ENCODE measurements at regions not wholly inside any gene's neighbourhood (a gene's known extent, or its start where the extent isn't known, plus 50 kb on each side); places are given as distances from the start of the nearest gene placed in this dataset.

DNA sequence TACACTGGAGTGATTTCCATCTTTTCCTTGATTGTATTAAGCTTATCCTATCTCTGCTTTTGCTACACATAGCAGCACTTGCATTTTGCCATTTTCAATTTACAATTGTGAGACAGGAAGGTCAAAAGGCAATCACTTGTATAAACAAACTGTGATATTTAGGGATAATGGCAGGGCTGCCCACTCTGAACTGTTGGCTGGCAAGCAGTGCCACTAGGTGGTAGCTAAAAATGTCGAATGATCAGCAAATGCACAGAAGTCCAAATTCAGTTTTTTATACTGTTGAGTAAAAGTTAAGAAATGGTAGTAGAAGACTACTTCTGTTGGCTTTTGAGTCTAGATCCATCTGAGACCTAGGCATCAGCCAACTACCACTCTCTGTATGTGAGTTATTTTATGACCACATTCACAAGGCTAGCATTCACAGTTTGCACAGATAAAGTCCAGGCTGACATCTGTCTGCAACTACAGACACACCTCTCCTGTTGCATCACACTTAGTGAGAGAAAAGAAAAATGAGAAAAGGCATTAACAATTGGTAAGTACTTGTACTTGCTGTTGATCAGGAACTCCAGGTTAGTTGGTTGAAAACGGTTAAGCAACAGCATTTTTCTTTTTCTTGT lies 108.8 kb upstream of the ASTN2 start:
- CTCF ChIA-PET, result no interaction called here
- H3K9me3 Mint-ChIP-seq (ENCODE audit: unreplicated experiment), result no peaks in the 10 kb centered on the region
- BruUV-seq (replicated peaks), result no TSS peak

DNA sequence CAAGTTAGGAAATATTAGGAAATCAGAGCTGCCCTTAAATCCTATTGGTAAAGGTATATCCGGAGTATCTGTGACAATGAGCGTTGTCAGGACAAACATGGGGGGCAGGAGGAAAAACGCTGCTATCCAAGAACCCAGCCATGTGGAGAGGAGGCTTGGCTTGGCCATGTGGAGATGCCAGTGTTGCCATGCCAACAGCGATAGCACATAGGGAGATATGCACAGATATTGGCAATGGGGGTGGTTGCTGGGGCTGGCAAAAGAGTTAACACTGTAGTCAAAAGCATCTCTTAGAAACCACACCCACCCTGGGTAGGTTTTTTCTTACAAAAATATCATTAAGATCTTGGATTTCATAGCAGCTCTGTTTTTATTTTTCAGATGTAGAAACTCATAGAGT lies 106.4 kb upstream of the ASTN2 start:
- intact Hi-C loops (cut with micrococcal nuclease; ENCODE audit: unreplicated experiment), result no loop called here
- Mint-ChIP-seq H3K9me3 (ENCODE audit: unreplicated experiment) (no peaks in the 10 kb centered on the region), H3K4me1 (ENCODE audit: low read depth, unreplicated experiment) (no peaks in the 10 kb centered on the region), H3K27me3 (ENCODE audit: insufficient read depth, unreplicated experiment) (no peaks in the 10 kb centered on the region), H3K27ac (ENCODE audit: unreplicated experiment) (no peak overlapping the region), H3K36me3 (ENCODE audit: insufficient read depth, unreplicated experiment) (no peaks in the 10 kb centered on the region), H3K4me3 (ENCODE audit: unreplicated experiment) (no peak overlapping the region)
- H3K27me3 ChIP-seq (replicated peaks; ENCODE audit: control insufficient read depth, insufficient read depth, low read length), result no peaks in the 10 kb centered on the region
- no peak for DNase-seq
- CTCF ChIA-PET, result interaction anchor here (0.7 kb wide), 1 partner anchor 48 kb away, joined by 3 read pairs; no protein-coding TSS in a partner anchor
- POLR2A ChIA-PET, result no interaction called here
- H3K4me3 ChIP-seq (ENCODE audit: low read depth, low read length), result no peak overlapping the region
- BruUV-seq (replicated peaks), result no TSS peak
- TF ChIP-seq, protein P1, sequence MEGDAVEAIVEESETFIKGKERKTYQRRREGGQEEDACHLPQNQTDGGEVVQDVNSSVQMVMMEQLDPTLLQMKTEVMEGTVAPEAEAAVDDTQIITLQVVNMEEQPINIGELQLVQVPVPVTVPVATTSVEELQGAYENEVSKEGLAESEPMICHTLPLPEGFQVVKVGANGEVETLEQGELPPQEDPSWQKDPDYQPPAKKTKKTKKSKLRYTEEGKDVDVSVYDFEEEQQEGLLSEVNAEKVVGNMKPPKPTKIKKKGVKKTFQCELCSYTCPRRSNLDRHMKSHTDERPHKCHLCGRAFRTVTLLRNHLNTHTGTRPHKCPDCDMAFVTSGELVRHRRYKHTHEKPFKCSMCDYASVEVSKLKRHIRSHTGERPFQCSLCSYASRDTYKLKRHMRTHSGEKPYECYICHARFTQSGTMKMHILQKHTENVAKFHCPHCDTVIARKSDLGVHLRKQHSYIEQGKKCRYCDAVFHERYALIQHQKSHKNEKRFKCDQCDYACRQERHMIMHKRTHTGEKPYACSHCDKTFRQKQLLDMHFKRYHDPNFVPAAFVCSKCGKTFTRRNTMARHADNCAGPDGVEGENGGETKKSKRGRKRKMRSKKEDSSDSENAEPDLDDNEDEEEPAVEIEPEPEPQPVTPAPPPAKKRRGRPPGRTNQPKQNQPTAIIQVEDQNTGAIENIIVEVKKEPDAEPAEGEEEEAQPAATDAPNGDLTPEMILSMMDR (IDR thresholded peaks at IDR 0.05; ENCODE audit: insufficient read depth in 1 of 2, low read depth in 1 of 2, low read length in 1 of 2, severe bottlenecking in 1 of 2, unreplicated experiment in 1 of 2), result no peak
- H3K9me3 ChIP-seq, result 0 out of 2 replicates have a peak, but pooled peaks cover 3% of the 10 kb centered on the region
- H3K4me1 ChIP-seq, result no peaks in the 10 kb centered on the region
- H3K36me3 ChIP-seq (ENCODE audit: control insufficient read depth, insufficient read depth, low read length), result no peaks in the 10 kb centered on the region

More for the DNA sequence above, 108.8 kb upstream of the ASTN2 start:
- Histone ChIP-seq H3K4me3 (ENCODE audit: low read depth, low read length) (no peak overlapping the region), H3K36me3 (ENCODE audit: control insufficient read depth, insufficient read depth, low read length) (no peaks in the 10 kb centered on the region), H3K4me1 (no peaks in the 10 kb centered on the region), H3K9me3 (0 out of 2 replicates have a peak, but pooled peaks cover 3% of the 10 kb centered on the region), H3K27me3 (replicated peaks; ENCODE audit: control insufficient read depth, insufficient read depth, low read length) (no peaks in the 10 kb centered on the region)
- intact Hi-C loops (cut with micrococcal nuclease; ENCODE audit: unreplicated experiment), result no loop called here
- DNase-seq, result no peak
- Mint-ChIP-seq H3K27me3 (ENCODE audit: insufficient read depth, unreplicated experiment) (no peaks in the 10 kb centered on the region), H3K4me3 (ENCODE audit: unreplicated experiment) (no peak overlapping the region), H3K27ac (ENCODE audit: unreplicated experiment) (no peak overlapping the region), H3K36me3 (ENCODE audit: insufficient read depth, unreplicated experiment) (no peaks in the 10 kb centered on the region), H3K4me1 (ENCODE audit: low read depth, unreplicated experiment) (no peaks in the 10 kb centered on the region)
- TF ChIP-seq, protein P1 (IDR thresholded peaks at IDR 0.05; ENCODE audit: insufficient read depth in 1 of 2, low read depth in 1 of 2, low read length in 1 of 2, severe bottlenecking in 1 of 2, unreplicated experiment in 1 of 2), result no peak
- POLR2A ChIA-PET, result no interaction called here

DNA sequence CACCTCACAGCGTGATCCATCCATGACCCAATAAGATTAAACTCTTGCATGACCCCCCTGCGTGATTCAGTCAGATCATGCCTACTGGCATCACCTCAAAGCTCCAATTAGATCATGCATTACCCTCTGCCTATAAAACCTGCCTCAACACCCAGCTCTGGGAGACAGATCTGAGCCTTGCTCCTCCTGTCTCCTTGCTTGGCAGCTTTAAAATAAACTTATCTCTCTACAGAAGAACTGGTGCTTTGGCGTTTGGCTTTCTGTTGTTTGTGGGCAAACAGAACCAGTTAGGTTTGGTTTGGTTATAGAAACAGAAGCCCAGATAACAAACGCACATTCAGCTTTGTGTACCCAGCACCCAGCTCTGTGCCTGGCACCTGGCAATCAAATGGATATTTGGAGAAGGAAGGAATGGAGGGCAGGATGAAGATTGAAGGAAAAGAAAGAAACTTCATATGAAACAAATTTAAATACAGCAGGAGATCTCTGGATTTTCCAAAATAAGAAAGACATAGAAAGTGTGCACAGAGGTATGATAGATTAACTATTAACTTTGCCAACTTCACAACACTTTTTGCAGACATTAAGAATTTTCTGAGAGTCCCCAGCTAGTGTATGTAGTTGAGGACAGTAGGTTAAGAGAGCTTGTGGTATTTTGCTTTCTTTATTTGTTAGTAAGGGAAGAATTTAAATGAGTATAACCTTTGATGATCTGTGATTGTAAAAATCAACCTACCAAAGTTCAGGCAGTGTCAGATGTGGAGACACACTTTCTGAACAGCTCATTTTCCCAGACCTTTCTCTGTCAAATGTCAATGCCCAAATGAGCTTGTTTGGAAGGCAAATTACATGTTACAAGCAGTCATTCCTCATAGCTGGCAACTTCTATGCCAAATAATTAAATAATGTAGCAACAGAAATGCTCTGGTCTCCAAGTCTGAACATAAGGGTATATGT lies 102.1 kb upstream of the ASTN2 start:
- no peaks in the 10 kb centered on the region for H3K36me3 Mint-ChIP-seq (ENCODE audit: insufficient read depth, unreplicated experiment)
- H3K9me3 Mint-ChIP-seq (ENCODE audit: unreplicated experiment), result no peaks in the 10 kb centered on the region
- no peaks in the 10 kb centered on the region for H3K36me3 ChIP-seq (ENCODE audit: control insufficient read depth, insufficient read depth, low read length)
- H3K4me1 ChIP-seq, result no peaks in the 10 kb centered on the region
- H3K9me3 ChIP-seq, result no peaks in the 10 kb centered on the region
- no peaks in the 10 kb centered on the region for H3K27me3 ChIP-seq (replicated peaks; ENCODE audit: control insufficient read depth, insufficient read depth, low read length)
- intact Hi-C loops (cut with micrococcal nuclease; ENCODE audit: unreplicated experiment), result no loop called here
- no peak for DNase-seq
- ChIA-PET CTCF (no interaction called here), POLR2A (no interaction called here)
- H3K4me3 ChIP-seq (ENCODE audit: low read depth, low read length), result no peak overlapping the region
- no peaks in the 10 kb centered on the region for H3K4me1 Mint-ChIP-seq (ENCODE audit: low read depth, unreplicated experiment)
- TF ChIP-seq, protein P1 (IDR thresholded peaks at IDR 0.05; ENCODE audit: insufficient read depth in 1 of 2, low read depth in 1 of 2, low read length in 1 of 2, severe bottlenecking in 1 of 2, unreplicated experiment in 1 of 2), result no peak
- no peak overlapping the region for H3K4me3 Mint-ChIP-seq (ENCODE audit: unreplicated experiment)
- no peak overlapping the region for H3K27ac Mint-ChIP-seq (ENCODE audit: unreplicated experiment)
- no TSS peak for BruUV-seq (replicated peaks)
- no peaks in the 10 kb centered on the region for H3K27me3 Mint-ChIP-seq (ENCODE audit: insufficient read depth, unreplicated experiment)

All from Caco-2 (cell line).